Coronary artery (tissue), 2 donors: ENCODE measurements at regions not wholly inside any gene's neighbourhood (a gene's known extent, or its start where the extent isn't known, plus 50 kb on each side); places are given as distances from the start of the nearest gene placed in this dataset.

Source experiments
- DNase-seq: peaks from one replicate; pipeline ENCODE4 v3.0.0-alpha.2; 2017; ENCODE audit warnings: low spot score
- H3K27ac ChIP-seq, 2 donors: fragments of 200-600 bp; sonication (generic); one replicate each; pipeline ENCODE4 v1.5.1; 2016 to 2019
- H3K4me3 ChIP-seq: fragments of 200-600 bp; sonication (generic); 2 replicates; pipeline ENCODE4 v1.5.1; 2016; ENCODE audit warnings: mild to moderate bottlenecking, moderate library complexity
- TF ChIP-seq, protein P1 (sequence below): fragments of 200-600 bp; sonication (generic); IDR thresholded peaks from one replicate; pipeline ENCODE4 v1.5.1; 2019; ENCODE audit warnings: antibody characterized with exemption

GRCh38 chr4:158025131-158025530 is 147.7 kb downstream of the GASK1B start:
- no peak for DNase-seq
- TF ChIP-seq, protein P1, sequence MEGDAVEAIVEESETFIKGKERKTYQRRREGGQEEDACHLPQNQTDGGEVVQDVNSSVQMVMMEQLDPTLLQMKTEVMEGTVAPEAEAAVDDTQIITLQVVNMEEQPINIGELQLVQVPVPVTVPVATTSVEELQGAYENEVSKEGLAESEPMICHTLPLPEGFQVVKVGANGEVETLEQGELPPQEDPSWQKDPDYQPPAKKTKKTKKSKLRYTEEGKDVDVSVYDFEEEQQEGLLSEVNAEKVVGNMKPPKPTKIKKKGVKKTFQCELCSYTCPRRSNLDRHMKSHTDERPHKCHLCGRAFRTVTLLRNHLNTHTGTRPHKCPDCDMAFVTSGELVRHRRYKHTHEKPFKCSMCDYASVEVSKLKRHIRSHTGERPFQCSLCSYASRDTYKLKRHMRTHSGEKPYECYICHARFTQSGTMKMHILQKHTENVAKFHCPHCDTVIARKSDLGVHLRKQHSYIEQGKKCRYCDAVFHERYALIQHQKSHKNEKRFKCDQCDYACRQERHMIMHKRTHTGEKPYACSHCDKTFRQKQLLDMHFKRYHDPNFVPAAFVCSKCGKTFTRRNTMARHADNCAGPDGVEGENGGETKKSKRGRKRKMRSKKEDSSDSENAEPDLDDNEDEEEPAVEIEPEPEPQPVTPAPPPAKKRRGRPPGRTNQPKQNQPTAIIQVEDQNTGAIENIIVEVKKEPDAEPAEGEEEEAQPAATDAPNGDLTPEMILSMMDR: no peak

GRCh38 chr4:158020734-158021346 is 152.0 kb downstream of the GASK1B start:
- TF ChIP-seq, protein P1: no peak
- no peak for DNase-seq
- Histone ChIP-seq H3K4me3 (no peak overlapping the region), H3K27ac (peak overlapping the region; percentile 19 to 55)

More at GRCh38 chr4:158025131-158025530, 147.7 kb downstream of the GASK1B start:
- Histone ChIP-seq H3K27ac (no peak overlapping the region), H3K4me3 (no peak overlapping the region)

DNA sequence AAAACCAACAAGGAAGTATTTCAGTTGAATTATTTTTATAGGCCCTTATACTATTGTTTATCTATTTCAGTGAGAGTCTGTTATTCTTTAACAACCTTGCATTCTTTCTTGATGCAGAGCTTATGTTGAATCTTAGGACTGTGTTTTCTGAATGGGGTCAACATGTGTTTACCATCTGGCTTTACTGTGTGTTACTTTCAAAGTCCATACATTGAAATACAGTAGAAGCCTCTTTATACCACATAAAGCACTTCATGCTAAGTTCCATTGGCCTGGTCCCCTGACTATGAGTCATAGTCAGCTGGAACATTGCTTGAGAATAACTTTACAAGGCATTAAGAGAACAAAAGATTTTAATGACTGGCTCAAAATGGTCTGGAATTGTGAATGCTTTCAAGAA is 152.6 kb downstream of the GASK1B start:
- no peak overlapping the region for H3K4me3 ChIP-seq
- DNase-seq: no peak
- H3K27ac ChIP-seq: peak overlapping the region; percentile 19 to 55

GRCh38 chr4:158018831-158019230 is 154.0 kb downstream of the GASK1B start:
- DNase-seq: no peak
- TF ChIP-seq, protein P1: no peak
- no peak overlapping the region for H3K27ac ChIP-seq

More for the DNA sequence above, 152.6 kb downstream of the GASK1B start:
- TF ChIP-seq, protein P1: no peak

DNA sequence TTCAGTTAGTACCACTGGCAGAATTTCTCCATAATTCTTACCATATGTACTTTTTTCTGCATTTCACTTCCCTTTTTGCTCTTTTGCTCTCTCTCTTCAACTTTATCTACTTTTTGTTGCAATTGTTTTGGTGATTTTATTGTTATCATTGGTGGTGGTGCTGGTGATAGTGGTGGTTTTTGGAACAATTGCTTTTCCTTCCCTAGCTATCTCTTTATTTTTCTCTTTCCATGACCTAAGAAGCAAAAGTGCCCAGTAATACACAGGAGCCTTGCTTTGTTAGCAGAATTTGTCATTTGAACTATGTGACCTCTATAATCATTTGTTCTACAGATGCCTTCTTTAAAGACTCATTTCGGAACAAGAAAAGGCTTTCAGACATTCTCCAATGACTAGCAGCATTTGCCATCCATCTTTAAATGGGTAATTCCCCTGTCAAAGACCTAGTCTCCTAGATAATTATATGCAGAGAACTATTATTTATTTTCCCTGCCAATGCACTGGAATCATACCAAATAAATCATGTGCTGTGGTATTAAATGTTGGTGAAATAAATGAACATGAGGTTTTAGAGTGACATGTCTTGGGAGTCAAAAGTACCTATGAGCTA is 154.5 kb downstream of the GASK1B start:
- no peak overlapping the region for H3K27ac ChIP-seq
- TF ChIP-seq, protein P1: no peak

More at GRCh38 chr4:158018831-158019230, 154.0 kb downstream of the GASK1B start:
- H3K4me3 ChIP-seq: no peak overlapping the region

DNA sequence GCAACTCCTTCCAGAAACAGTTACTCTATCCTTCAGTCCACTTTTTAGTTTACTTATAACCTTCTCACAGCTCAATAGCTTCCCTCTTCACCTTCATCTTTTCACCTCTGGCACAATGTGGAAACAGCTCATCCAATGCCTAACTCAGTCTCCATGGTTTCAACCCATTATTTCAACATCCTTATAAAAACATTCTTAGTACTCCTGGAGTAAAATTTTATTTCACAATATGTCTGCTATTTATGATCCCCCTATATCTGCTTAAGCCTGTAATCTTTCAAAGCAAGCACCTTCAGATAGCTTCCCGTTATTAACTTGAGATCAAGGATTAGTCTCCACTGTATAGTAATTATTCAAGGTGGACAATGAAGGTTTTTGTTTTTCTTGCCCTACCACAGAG is 156.3 kb downstream of the GASK1B start:
- TF ChIP-seq, protein P1: no peak
- no peak overlapping the region for H3K4me3 ChIP-seq
- peak overlapping the region; percentile 10 to 41 for H3K27ac ChIP-seq
- DNase-seq: no peak

More for the DNA sequence above, 154.5 kb downstream of the GASK1B start:
- no peak for DNase-seq
- no peak overlapping the region for H3K4me3 ChIP-seq

GRCh38 chr4:158015241-158015640 is 157.6 kb downstream of the GASK1B start:
- H3K4me3 ChIP-seq: no peak overlapping the region
- no peak for DNase-seq
- peak overlapping the region; percentile 20 to 40 for H3K27ac ChIP-seq
- TF ChIP-seq, protein P1: no peak
